IPS-NIHi7 (cell line): ENCODE measurements at regions not wholly inside any gene's neighbourhood (a gene's known extent, or its start where the extent isn't known, plus 50 kb on each side); places are given as distances from the start of the nearest gene placed in this dataset.
"Not testable (repeated sequence)": the region's sequence is repeated elsewhere in the genome, so short reads cannot be mapped to it uniquely, and the experiment has no call there.

ENCODE experiments used
- DNase-seq: peaks from one replicate; pipeline ENCODE4 v3.0.0; 2012; ENCODE audit warnings: mixed read lengths; ENCODE audit errors: extremely low spot score

DNA sequence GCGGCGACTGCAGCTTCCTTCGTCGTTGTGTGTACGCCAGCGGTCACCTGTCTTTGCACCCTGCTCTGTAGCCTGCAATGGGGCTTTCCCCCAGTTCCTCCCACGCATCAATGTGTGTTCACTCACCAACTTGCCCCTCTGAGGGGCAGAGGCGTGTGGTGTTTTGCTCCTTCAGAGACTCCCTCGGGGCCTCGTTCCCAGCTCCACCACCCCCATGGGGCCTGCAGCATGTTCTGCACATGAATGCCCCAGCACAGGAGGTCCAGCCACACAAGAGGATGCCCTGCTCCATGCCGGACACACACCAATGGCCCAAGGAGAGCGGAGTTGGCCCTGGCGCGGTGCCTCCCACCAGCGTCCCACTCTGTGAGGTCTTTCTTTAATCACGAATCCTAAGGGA lies 196.8 kb downstream of the BANP start:
- not testable (repeated sequence) for DNase-seq

DNA sequence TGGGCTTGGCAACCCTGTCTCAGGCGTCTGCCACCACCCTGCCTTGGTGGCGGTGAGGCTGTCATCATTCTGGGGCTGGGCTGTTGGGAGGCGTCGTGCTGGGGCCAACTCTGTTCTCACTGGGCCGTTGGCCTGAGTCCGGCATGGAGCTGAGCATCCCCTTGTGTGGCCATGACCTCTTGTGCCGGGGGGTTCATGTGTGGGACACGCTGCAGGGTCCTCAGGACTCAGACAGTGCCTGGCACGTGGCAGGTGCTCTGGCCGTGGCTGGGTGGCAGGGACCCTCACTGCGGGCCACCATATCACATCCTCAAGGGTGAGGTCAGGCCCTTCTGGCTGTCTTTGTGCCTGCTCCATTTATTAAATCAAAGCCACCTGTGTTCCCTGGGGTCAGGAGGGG lies 197.4 kb downstream of the BANP start:
- not testable (repeated sequence) for DNase-seq

DNA sequence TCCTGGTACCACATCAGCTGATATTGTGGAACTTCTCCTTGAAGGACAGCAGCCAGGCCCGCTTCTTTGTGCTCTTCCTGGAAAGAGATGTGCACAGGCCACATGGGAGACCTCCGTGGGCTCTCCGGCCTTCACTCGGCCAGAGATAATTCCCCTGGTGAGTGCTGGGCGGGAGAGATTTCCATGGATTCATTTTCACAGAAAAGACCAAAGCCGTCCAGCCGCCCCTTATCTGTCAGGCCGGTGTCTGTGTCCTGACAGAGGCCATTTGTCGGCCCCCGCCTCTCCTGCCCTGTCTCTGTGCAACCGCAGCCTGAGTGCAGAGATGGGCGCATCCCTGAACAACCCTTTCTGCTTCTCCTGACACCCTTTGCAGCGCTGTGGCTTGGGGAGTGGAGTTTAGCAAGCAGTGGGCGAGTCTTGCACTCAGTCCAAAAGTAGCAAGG lies 197.9 kb downstream of the BANP start:
- not testable (repeated sequence) for DNase-seq

DNA sequence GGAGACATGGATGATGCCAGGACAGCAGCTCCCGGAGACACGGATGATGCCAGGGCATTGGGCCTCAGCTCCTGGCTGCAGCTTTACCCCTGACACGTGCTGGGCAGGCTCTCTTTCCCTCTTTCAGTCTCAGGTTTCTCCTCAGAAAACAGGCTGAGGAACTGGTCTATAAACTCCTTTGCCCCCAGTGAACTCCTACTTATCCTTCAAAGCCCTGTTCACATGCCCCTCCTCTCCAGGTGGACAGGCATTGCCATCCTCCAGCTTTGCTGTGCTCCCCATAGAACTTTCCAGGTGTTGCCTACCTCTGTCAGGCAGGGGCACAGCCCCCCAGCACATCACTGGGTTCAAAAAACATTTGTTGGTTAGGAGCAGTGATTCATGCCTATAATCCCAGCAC lies 198.4 kb downstream of the BANP start:
- not testable (repeated sequence) for DNase-seq

DNA sequence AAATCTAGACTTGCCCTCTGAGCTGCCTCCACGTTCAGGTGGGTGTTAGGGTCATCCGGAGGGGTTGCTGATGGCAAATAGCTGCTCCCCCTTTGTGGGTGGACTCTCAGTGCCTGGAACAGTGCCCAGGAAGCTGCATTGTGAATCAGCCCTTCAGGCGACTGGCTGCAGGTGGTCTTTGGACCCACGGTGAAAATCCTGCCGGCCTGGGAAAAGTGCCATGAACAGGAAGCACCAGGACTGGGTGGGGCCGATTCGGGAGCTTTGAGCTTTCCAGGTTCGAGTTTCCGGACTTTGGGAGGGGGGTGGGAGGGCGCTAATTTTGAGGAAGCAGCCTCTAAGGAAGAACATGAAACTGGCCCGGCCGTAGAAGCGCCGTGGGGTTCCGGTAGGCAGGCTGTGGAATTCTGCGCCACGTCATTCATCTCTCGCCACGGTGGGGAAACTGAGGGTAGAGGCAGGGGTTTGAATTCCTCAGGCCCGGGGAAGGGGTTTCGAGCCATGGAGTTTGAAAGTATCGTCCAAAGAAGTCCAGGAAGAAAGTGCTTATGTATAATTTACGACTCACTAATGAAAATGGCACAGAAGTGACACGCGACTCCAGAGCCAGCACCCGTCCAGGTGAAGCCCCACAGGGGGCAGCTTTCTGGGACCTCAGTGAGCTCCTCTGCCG lies 199.4 kb downstream of the BANP start:
- DNase-seq: not testable (repeated sequence)

DNA sequence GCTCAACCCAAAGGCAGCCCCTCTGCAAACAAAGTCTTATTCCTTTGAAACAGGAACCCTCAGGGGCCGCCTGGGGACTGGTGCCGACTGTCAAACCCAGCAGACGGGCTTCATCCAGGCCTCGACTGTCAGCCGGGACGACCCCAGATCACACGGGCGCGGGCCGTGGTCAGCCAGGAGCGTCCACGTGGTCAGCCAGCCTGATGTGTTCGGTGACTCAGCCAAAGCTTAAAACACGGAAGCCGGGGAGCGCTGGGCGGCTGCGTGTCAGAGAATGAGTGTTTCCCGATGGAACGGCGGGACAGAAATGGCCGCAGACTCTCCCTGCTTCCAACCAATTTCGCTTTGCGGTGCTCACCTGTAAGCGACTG lies 199.9 kb downstream of the BANP start:
- not testable (repeated sequence) for DNase-seq

DNA sequence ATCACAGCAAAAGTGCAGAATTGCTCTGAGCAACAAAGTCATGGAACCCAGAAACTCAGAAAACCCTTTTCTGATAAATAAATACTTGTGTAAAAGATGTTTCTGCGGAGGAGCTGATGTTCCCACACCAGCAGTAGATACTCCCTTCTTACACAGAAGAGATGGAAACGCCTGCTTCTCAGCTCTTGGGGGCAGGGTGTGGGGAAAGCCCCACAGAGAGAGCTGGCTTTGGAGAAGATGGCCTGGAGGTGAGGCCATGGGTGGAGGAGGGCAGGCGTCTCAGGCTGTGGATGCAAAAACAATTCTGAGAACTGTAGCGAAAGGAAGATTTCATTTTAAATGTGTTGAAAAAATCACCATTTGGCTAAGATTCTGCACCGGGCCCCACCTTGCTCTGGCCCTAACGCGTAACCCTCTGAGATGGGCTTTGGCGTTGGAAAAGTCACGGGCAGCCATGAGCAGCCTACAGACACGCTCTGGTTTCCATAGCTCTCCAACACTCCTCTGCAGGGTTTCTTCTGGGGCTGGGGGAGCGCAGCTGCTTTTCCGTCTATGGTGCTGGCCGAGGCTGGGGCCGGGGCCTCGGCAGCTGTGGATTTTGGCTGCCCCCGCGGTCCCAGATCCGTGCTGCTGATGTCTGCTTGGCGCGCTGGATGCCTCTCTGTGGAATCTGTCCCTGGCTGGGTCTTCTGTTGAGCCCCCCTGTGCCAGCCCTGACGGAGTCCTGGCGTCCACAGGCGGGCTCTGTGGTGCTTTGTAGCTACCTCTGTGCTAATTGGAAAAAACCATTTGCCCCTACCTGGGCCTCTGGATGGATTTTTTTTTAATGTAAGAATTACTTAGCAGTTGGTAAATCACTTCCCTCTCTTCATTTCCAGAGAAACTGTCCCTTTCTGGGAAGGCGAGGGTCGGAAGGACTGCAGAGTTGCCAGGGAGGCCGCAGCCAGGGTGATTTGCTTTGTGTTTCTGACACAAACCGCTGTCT lies 200.9 kb downstream of the BANP start:
- not testable (repeated sequence) for DNase-seq

DNA sequence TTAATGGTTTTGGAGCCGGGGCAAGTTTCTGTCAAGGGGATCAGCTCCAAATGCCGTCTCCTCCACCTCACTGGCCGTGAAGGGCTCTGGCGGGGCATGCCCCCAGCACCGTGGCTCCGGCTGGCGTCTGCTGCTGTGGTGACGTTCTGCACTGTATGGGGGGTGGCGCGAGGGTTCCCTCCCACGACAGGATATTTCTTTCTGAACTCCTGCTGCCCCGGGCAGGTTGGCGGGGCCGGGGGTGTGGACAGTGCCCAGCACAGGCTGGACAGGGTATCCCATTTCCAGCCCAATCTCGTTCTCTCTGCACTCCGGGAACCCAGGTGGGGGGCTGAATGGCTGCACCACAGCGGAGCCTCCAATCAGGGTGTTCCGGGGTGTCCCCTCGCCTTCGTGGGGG lies 201.6 kb downstream of the BANP start:
- DNase-seq: not testable (repeated sequence)

DNA sequence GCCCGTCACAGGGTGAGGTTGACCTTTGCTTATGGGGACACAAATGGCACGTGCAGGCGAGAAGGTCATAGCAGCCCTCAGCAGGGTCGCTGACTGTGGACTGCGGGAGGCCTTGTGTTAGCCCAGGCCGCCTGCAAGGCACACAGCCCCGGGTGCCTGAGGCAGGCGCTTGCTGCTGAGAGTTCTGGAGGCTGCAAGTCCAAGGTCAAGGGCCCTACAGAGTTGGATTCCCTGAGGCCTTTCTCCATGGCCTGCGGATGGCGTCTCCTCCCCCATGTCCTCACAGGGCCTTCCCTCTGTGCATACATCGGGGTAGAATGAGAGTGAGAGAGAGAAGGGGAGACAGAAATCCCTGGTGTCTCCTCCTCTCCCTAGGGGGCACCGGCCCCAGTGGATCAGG lies 202.3 kb downstream of the BANP start:
- DNase-seq: not testable (repeated sequence)

DNA sequence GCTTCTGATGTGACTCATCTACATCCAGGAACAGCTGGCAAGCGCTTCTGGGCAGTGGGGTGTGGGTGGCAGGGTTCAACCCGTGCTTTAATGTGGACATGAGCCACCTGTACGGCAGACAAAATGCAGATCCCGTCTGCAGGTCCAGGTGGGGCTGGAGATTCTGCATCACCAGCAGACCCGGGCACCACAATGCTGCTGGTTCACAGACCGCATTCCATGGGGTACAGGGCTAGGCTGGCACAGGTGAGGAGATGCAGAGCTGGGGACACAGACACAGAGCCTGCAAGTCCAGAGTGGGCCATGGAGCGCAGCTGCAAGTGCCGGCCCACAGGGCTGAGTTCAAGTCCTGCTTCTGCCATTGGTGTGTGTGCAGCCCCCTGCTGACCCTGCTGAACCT lies 203.7 kb downstream of the BANP start:
- DNase-seq: not testable (repeated sequence)

DNA sequence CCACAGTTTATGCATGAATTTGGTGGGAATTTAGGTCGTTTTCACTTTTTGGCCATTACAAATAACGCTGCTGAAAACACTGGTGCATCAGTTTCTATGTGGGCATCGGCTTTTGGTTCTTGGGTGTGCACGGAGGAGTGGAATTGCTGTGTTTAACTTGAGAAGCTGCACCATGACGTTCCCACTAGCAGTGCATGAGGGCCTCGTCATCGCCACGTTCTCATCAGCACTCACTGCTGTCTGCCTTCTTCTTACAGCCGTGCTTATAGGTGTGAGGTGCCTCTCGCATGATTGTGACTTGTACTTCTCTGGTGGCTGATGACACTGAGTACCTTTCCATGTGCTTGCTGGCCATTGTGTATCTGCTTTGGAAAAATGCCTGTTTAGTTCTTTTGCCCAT lies 204.4 kb downstream of the BANP start:
- DNase-seq: not testable (repeated sequence)

DNA sequence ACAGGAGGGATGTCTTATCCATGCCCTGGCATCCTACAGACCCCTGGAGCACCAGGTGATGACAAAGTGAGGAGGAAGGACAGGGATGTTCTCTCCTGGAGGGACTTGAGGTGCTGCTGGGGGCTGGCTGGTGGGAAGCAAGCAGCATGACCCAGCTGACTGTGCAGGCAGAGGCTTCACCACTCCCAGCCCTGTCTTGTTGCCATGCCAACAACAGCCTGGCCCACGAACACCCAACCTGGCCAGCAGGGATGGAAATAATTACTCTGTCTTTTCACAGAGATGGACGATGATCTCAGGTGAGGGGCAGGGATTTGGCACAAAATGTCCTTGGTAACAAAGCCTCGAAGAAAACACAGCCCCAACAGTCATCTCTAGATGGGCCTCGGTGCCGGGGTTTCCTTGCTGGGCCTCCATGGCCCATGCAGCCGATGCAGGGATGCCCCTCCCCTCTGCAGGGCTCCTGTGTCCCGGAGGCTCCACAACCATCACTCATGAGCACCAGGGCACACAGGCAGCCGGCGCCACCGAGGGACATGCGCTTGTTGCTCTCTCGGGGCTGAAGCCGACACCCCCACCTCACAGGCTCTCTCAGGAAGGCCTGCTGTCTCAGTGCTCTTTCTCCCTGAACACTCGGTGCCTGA lies 205.5 kb downstream of the BANP start:
- DNase-seq: not testable (repeated sequence)

DNA sequence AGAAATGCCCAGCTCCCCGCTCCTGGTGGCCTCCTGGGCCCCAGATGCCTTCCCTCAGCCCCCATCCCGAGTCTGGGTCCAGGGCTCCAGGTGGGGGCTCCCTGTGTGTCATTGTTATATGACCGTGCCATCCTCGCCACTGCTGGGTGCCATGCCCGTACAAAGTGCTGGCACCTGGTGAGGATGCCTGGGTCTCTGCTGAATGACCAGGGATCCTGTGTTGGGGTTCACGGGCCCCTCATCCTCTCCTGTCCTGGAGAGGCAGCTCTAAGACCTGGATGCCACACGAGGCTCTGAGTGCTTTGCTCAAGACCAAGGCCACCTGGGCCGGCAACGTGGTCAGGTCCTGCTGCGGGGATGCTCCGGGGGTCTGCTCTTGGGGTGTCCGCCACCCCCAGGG lies 206.5 kb downstream of the BANP start:
- not testable (repeated sequence) for DNase-seq

DNA sequence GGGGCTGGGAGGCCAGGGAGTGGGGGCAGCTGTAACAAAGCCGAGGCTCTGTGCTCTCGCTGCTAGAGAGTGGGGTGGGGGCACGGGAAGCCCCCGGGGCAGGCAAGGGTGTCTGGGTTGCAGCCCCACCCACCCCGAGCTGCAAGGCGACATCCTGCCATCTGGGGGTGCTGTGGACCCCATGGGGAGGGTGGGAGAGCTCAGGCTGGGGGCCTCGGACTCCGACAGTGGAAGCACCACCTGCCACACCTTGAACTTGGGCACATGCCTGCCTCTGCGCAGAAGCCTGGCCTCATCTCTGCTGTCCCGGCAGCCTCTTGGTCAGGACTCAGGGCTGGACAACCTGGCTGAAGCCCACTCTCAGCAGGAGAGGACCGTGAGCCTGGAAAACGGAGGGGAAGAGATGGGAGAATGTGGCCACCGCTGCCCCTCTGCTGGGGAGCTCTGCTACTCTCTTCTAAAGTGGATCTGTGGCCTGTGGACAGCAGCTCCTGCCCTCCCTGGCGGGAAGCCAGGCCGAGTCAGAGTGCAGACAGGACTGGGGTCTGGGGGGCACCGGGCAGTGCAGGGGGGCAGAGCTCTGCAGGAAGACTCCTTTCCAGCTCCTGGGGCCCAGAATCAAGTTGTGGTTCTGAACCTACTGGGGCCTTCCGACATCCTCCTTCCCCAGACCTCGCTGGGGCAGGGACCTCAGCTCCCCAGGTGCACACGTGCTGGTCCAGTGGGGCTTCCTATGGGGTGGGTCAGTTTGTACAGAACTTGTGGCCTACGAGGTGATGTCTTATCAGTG lies 207.2 kb downstream of the BANP start:
- not testable (repeated sequence) for DNase-seq

DNA sequence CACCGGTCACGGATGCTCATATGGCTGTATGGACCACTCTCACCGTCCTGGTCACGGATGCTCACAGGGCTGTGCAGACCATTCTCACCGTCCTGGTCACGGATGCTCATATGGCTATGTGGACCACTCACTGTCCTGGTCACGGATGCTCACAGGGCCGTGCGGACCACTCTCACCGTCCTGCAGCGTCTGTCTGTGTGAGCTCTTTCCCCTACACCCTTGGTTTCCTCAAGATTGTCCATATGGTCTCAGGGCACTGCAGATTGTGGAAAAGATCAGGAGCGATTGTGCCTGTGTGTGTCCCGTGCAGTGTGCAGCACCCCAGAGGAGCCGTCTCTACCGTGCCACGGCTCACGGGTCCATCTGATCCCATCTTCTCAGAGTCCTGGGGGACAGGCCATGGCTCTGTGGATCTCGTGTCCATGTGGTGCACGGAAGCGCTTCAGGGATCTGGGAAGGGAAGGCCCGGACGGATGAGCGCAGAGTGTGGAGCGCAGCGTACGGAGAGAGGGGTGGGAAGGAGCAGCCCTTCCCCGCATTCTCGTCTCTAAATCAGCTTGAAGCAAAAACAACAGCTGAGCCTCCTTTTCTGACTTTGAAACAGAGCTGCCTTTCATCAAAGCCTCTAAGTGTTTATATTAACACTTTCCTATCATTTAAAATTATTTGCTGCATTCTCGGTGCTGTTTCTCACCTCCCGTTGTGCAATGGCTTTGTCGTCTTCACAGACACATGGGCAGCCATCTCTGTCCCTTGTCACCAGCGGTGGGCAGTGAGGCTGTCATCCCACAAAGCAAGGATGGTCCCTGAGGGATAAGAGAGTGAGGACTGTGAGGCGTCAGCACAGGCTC lies 208.0 kb downstream of the BANP start:
- not testable (repeated sequence) for DNase-seq

DNA sequence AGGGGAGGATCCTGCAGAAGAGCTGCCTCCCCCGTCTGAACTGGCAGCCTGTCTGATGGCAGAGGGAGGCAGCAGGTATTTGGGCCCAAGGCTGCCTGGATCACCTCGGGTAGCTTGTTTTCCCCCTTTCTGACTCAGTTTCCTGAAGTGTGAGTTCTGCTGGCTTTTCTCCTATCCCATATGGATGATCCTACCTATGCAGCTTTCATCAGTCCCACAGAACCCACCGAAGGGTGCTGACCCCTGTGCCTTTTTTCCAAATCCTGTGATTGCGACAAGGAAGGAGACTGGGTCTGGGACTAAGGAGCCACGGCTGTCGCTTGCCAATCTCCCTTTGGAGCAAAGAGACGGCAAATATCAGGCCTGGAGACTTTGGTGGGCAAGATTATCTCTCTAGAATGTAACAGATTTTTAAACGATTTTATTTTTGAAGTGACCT lies 208.7 kb downstream of the BANP start:
- not testable (repeated sequence) for DNase-seq

DNA sequence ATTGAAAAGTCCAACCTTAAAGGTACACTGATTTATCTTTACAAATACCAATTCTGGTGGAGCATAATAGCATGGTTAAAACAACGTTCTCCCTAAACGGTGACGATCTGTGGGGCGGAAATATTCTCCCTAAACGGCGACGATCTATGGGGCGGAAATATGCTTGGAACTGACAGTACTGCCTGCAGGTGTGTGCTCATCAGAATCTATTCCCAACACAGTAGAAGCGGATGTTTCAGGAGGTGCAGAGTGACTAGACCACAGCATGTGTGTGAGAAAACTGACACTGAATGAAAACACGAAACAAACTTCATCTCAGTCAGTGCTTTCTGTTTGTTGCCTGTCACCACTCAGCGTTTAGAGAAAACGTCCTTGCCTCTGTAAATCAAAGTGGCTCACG lies 210.0 kb downstream of the BANP start:
- DNase-seq: not testable (repeated sequence)

DNA sequence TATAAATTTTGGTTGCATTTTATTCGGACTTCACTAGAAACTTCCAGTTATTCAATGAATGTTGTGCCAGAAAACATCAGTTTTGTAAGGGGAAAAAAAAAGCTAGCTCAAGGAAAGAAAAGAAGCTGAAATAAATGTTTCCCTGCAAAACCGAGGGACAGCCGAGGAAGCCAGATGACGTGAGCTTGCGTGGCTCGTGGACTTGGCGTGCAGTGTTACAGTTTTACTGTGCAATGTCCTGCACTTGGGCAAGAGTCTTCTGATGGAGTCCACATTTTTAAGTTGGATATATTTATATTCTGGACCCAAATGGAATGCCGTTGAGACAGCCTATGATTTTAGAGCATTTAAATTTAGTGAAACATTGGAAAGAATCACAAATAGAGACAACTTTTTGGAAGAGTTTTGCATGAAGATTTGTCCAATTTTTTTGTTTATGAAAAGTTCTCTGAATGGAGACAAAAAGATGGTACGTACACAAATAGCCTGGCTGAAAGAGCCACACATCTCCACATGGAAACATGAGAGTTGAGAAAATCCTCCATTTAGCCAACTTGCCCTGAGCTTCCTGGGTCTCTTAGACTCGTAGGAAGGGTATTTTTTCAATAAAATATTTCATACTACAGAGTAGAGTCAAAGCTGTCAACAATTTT lies 210.5 kb downstream of the BANP start:
- not testable (repeated sequence) for DNase-seq

DNA sequence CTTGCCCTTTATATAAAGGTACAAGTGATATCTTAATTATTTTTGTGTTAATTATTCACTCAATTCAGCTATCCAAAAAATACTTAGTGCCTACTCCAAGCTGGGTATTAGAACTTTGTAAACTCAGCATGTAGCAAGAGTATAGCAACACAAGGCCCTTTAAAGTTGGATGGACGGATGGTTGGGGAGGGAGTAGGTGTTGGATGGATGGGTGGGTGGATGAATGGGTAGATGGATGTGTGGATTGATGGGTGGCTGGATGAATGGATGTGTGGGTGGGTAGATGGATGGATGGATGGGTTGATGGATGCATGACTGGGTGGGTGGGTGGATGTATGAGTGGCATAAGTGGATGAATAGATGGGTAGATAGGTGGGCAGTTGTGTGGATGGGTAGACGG lies 211.5 kb downstream of the BANP start:
- DNase-seq: not testable (repeated sequence)
